ENCODE measurements at regions not wholly inside any gene's neighbourhood (a gene's known extent, or its start where the extent isn't known, plus 50 kb on each side); places are given as distances from the start of the nearest gene placed in this dataset.
"Not testable (repeated sequence)": the region's sequence is repeated elsewhere in the genome, so short reads cannot be mapped to it uniquely, and the experiment has no call there.

DNA sequence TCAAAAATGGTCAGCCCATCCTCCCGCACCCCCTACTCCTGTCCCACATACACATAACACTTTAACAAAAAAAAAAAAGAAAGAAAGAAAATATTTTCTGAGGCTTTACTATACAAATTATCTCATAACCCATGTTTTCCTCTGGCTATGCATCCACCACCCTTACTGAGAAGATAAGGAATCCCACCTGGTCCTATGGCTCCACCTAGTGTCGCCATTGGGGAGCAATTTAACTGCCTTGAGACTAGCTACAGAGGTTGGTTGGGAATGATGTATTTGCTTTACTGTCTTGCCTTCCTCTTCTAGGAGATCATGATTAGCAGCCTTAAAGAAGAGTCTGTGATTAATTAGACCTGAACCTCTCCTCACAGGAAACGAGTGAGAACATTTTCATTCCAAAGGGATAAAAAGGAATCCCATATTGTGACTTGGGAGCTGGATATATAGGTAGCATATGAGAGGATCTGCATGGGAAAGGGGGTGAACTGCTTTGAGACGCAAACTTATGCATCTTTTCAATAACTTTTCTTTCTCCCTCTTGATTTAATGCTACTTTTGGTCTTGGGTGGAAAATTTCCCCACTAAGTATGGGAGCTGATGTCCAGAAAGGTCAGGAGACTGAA lies 77.7 kb upstream of the SELENOP start:
- DNase-seq: peak; percentile 68

DNA sequence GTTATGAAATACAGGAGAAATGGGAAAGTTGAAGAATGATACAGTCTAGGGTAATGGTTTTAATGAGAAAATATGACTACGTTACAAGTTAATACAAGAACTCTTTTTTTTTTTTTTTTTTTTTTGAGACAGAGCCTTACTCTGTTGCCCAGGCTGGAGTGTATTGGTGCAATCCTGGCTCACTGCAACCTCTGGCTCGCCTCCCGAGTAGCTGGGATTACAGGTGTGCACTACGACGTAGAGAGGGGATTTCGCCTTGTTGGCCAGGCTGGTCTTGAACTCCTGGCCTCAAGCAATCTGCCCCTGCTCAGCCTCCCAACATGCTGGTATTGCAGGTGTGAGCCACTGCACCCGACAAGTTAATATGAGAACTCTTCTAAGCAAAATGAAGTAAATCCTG lies 77.1 kb upstream of the SELENOP start:
- no peak for DNase-seq

DNA sequence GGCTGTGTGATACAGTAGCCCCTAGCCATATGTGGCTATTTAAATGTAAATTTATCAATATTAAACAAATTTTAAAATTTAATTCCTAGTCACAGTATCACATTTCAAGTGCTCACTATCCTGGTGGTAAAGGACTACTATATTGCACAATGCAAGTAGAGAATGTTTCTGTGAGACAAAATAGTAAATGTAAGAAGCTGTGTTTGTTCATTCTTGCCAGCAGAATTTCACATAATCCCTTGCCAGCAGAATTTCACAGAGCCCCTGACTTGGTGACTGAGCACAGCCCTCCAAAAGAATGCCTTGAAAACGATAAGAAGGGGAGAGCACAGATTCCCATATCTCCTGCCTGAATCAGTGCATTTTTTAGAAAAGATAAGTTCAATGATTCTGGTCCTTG lies 75.9 kb upstream of the SELENOP start:
- no peak for DNase-seq

DNA sequence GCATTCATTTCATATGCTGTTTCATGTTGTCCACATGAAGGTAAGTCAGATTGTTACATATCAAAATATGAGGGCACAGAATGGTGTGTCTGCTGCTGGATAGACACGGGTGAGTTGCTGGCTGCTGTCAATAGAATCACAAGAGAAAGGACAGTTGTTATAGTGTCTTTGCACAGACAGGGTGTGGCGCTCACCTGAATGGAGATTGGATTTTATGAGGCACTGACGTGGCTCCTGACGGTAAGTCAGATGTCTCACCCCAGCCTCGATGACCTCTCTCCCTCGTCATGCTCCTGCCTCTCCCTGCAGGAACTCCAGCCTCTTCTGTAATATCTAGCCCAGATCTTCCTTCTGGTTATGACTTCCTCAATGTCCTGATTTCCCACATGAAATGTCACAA lies 75.4 kb upstream of the SELENOP start:
- no peak for DNase-seq

DNA sequence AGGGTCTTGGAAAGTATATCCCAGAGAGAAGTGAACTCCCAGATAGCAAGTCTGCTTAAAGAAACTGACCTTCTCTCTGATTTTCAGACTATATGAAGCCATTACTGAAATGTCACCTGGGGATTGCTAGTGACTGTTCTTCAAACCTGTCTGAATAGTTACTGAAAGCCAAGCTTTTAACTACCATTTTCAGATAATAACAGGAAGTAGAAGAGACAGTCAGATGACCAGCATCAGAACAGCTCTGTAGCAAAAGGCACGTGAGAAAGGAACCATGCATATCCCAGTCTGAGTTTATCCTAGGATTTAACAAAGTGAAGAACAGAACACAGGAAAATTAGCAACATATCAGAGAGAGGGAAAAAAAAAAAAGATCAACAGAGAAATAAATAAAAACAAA lies 74.9 kb upstream of the SELENOP start:
- DNase-seq: no peak

DNA sequence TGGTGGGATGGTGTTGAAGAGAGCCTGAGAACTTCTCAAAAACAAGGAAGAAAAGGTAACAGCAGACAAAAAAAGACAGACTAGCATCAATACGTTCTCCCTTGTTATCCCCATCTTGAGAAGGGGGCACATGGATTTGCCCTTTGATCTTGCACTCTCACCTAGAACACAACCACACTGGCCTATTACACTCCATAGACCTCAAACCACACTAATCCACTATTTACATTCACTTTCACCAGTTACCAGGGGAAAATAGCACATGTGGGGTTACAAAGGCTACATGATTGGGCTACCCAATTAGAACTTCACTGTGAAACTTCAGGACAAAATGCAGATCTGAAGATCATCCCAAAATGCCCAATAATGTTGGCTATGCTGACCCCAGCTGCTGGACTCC lies 72.6 kb upstream of the SELENOP start:
- DNase-seq: no peak

DNA sequence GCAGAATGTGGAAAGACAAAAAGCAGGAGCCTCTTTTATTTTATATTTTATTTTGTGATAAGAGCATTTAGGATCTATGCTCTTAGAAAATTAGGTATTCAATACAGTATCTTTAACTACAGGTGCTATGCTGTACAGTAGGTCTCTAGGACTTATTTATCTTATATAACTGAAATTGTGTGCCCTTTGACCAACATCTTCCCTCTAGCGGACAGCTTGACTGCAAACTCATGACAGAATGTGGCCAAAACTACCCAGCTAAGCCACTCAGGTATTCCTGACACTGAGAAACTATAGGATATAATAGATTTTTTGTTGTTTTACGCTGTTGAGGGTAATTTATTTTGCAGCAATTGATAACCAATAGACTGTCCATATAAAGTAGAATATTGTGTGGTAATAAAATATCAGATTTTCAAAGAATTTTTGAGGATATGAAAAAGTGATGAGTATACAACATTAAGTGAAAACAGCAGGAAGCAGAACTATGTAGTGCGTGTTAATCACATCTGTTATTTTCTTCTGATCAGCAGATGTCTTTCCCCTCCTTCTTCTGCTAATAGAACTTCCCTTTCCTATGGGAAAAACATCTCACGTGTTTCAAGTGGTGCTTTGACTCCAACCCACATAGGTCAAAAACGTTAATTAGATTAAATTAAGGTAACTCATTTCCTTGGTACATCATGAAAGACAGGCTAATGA lies 69.9 kb upstream of the SELENOP start:
- no peak for DNase-seq

DNA sequence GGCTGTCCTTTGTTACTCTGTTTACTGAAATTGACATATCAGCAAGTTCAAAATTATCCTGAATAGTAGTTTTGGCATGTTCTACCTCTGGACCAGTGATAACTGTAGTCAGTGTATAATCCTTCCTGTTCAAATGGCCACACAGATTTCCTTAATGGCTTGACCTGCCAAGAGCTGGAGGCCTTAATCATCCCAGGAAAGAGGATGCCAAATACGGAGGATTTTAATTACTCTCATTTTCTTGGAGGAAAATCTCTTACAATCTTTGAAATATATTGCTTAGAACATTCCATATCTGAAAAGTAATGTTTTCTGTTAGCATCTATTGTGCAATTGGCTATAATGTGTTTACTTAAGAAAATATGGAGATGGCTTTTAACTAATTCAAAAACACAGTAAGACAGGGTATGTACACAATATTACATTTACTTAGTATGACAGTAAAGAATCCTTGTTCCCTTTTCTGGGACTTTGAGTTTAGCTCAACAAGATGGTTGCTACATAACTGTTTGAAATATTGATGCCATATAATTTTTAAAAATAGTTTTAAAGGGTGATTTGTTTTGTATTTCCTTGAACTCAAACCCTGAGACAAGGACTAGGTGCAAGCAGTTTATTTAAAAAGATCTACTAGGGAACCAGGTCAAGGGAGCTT lies 68.9 kb upstream of the SELENOP start:
- no peak for DNase-seq

DNA sequence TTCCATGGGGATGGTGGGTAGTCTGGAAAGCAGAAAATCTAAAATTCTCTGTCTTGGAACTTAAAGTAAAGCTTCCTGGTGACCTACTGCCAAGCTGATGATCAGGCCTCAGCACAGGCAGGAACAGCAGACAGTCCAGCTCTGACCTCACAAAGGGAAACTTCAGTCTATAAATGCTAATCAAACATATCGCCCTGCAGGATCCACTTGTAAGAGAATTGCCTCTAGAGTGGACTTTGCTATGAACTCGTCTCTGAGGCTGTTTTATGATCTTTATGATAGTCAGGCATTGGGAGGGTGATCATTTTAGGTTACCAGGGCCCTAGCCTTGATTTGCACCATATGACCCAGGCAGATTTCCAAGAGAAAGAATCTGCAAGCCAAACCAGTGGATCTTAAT lies 67.6 kb upstream of the SELENOP start:
- DNase-seq: no peak

DNA sequence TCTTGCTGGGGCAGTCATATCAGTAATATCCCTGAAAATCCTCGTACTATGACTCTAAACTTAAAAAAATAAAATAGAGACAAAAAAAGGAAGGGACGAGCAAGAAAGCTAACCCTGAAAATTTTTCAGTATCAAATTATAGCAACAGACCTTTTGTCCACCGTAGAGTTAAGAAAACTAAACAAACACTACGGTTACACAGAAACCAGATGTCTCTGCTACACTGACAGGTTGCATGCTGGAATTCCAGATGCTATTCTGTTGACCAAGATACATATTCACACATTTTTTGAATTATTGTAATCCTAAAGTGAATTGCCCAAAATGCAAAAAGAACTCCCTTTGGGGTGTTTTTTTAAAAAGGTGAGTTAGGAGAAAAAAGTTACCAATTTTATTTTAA lies 66.9 kb upstream of the SELENOP start:
- no peak for DNase-seq

DNA sequence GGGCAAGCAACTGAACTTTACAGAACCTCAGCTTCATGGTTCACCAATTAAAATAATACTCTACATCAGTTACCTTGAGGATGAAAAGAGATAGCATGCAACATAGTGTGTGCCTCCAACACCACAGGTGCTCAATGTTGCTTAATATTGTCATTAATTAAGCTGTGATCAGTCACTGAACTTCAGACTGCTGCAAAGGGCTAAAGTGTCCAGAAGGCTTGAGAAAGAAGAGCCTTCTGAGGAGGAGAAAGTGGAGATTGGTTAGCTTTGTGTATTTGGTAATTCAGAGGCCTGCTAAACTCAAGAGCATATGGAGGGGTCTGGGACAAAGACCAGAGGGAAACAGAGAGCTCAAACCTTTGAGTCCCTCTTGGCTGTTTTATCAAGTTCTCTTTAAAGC lies 66.3 kb upstream of the SELENOP start:
- DNase-seq: no peak

DNA sequence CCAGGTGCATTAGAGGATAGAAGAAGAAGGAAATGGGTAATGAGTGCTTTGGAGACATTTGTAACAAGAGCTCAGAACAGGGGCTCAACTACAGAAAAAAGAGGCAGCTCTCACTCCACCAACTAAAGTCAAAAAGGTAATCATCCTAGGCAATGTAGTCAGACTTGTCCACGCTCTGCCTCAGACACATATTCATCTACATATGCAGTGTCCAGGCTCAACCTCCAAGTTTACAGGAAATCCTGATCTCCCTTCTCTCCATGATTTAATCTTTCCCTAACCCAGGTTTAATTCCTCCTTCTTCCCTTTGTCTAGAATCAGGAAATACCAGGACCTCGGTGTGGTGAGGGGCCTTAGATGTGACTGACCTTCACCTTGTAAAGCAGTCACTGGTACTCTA lies 65.7 kb upstream of the SELENOP start:
- no peak for DNase-seq

DNA sequence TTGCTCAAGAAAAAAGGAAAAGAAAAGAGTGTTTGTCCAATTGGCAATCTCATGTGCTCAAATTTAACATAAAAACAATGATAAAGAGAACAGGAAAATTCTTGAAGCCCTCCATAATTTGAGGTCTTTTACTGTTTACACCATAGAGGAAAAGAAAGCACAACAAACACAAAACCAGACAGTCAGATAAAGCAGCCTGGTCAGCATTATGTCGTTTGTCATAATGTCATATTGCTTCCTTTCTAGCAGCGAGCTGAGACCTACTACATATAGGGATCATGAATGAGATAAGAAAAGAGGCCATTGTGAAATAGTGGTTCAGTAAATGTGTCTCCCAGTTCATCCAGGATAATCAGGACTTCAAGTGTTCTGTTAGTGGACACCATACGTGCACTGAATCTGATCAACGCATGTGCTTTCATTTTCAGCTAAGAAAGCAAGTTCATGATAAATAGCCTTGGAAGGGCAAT lies 64.7 kb upstream of the SELENOP start:
- no peak for DNase-seq

DNA sequence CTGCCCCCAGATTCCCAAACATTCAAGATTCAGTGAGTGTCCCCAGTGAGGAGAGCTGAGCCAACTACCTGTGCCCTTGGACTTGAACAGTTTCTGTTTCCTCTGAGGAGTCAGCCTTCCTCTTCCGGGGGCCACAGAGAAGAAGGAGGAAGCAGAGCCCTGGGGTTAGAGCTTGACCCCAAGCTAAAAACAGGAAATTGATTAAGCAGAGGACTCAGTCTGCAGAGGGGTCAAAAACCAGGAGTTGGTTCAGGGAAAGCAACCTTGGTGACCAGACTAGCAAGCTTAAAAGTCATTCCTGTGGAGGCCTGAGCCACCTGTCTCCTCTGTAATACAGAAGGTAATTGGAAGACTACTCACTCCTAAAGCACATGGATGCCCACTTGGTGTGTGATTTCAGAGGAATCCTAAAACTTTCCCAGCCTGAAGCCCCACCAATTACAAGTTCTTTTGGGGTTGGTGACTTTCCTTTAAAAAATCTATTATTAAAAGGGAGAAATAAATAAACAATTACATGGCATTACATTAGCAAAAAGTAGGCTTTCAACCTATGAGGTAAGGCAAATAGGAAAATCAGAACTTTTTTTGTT lies 64.2 kb upstream of the SELENOP start:
- DNase-seq: no peak

DNA sequence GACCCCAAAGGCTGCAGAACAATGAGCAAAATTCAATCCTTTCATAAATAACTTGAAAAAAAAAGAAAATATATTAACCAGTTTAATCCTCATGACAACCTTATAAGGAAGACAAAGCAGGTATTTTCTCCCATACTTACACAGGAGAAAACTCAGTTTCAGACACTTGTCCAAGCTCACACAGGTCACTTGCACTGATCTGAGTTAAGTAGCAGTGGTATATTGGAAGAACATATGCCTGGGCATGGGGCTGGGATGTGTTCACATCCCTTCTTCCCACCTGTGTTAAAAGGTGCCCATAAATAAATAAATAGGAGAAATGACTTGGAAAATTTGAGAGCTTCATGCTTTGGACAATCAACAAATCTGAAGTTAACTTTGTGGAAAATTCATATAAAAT lies 63.5 kb upstream of the SELENOP start:
- no peak for DNase-seq

DNA sequence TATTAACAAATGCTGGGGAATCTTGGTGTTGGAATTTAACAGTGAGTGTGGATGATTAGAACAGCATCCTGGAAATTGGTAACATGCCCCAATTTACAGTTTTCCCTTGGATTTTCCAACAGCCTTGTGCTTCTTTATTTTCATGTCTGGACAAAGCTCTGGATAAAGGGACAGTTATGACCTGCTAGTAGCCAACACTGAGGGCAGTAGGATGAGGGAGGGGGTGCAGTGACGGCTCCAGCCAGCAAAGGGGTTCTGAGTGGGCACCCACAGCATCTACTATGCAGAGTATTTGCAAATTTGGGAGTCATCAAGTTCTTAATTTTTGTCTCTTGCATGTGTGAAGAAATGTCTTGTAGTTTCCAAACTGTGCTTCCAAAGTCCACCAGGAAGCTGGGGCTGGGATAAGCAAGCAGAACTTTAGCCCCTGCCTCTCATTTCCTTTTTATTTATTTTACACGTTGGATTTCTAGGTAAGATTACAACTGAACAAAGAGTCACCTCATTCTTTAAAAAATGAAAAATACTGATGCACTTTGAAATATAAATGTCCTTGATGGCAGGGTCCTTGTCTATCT lies 63.0 kb upstream of the SELENOP start:
- DNase-seq: no peak

DNA sequence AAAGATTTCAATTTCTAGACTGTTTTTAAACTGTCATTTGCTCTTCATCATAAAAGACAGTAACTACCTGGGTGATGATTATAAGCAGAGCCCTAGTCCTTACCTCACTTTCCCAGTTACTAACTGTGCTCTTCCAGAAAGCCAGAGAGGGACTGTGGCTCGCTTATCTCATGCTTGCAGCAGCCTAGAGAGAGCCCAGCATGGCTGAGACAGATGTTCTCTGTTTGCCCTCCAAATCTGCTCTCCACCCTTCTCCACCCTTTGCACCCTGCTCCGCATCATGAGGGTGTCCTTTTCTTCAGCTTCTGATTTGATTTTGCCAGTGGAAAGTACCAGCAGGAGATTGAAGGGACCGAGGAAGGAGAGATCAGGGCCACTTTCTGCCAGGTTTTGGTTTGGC lies 61.2 kb upstream of the SELENOP start:
- no peak for DNase-seq

DNA sequence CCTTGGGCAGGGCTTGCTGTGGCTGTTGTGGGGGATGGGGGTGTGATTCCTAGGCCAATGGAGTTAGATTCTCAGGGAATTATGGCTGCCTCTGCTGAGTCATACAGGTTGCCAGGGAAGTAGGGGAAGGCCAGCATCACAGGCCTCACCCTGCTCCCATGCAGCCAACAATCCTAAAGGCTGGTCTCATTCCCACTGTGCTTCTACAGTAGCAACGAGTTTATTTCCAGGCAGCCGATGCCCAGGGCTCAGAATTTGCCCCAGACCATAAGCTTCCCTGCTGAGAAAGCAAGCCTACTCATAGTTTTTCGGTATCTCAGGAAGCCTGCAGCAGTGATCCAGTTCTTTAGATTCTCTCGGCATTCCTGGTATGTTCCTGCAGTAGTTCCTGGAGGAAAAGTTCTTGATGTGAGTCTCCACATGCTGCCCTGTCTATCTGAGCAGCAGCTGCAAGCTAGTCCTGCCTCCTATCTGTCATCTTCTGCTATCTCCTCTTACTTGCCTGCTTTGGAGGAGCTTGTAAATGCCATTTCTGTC lies 59.3 kb upstream of the SELENOP start:
- DNase-seq: peak; percentile 12

DNA sequence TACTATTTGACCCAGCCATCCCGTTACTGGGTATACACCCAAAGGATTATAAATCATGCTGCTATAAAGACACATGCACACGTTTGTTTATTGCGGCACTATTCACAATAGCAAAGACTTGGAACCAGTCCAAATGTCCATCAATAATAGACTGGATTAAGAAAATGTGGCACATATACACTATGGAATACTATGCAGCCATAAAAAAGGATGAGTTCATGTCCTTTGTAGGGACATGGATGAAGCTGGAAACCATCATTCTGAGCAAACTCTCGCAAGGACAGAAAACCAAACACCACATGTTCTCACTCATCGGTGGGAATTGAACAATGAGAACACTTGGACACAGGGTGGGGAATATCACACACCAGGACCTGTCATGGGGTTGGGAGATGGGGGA lies 56.7 kb upstream of the SELENOP start:
- not testable (repeated sequence) for DNase-seq

DNA sequence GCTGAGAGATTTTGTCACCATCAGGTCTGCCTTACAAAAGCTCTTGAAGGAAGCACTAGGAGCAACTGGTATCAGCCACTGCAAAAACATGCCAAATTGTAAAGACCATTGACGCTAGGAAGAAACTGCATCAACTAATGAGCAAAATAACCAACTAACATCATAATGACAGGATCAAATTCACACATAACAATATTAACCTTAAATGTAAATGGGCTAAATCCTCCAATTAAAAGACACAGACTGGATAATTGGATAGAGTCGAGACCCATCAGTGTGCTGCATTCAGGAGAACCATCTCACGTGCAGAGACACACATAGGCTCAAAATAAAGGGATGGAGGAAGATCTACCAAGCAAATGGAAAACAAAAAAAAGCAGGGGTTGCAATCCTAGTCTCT lies 53.1 kb upstream of the SELENOP start:
- DNase-seq: not testable (repeated sequence)

Data from fibroblast of upper back skin (primary cell).